ENCODE measurements at regions not wholly inside any gene's neighbourhood (a gene's known extent, or its start where the extent isn't known, plus 50 kb on each side); places are given as distances from the start of the nearest gene placed in this dataset.

GRCh38 chr12:27869567-27869966 lies 89.5 kb upstream of the MANSC4 start:
- Histone ChIP-seq H3K9me3 (ENCODE audit: control insufficient read depth in 4 of 4, insufficient read depth in 3 of 4, low read length in 3 of 4) (no peaks in the 10 kb centered on the region), H3K36me3 (ENCODE audit: control insufficient read depth in 4 of 4, insufficient read depth in 4 of 4, low read length in 4 of 4) (no peaks in the 10 kb centered on the region), H3K27ac (ENCODE audit: low read depth in 1 of 2, low read length in 1 of 2) (no peak overlapping the region), H3K4me1 (ENCODE audit: control insufficient read depth in 5 of 5, insufficient read depth in 5 of 5, low read length in 5 of 5) (peaks cover 0 to 6% (median 0%) of the 10 kb centered on the region in 5 donors), H3K4me3 (no peak overlapping the region), H3K9ac (ENCODE audit: insufficient read depth in 1 of 2, low read length in 2 of 2) (no peak overlapping the region), H3K27me3 (ENCODE audit: control insufficient read depth in 3 of 3, insufficient read depth in 3 of 3, low read length in 2 of 3) (no peaks in the 10 kb centered on the region)
- DNase-seq (peak in 2 of 3 donors; percentile 3 to 7), ATAC-seq (ENCODE audit: insufficient read depth, low FRiP score) (no peak)
- TF ChIP-seq, protein P1, sequence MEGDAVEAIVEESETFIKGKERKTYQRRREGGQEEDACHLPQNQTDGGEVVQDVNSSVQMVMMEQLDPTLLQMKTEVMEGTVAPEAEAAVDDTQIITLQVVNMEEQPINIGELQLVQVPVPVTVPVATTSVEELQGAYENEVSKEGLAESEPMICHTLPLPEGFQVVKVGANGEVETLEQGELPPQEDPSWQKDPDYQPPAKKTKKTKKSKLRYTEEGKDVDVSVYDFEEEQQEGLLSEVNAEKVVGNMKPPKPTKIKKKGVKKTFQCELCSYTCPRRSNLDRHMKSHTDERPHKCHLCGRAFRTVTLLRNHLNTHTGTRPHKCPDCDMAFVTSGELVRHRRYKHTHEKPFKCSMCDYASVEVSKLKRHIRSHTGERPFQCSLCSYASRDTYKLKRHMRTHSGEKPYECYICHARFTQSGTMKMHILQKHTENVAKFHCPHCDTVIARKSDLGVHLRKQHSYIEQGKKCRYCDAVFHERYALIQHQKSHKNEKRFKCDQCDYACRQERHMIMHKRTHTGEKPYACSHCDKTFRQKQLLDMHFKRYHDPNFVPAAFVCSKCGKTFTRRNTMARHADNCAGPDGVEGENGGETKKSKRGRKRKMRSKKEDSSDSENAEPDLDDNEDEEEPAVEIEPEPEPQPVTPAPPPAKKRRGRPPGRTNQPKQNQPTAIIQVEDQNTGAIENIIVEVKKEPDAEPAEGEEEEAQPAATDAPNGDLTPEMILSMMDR (IDR thresholded peaks at IDR 0.05; ENCODE audit: control extremely low read depth, extremely low read depth) = no peak
- WGBS, 2 donors = 76 to 77% methylated on average over 12 of the region's 12 CpGs

GRCh38 chr12:27868139-27868538 lies 88.1 kb upstream of the MANSC4 start:
- no peaks in the 10 kb centered on the region for H3K27me3 ChIP-seq (ENCODE audit: control insufficient read depth in 3 of 3, insufficient read depth in 3 of 3, low read length in 2 of 3)
- H3K9me3 ChIP-seq (ENCODE audit: control insufficient read depth in 4 of 4, insufficient read depth in 3 of 4, low read length in 3 of 4) = no peaks in the 10 kb centered on the region
- H3K4me1 ChIP-seq (ENCODE audit: control insufficient read depth in 5 of 5, insufficient read depth in 5 of 5, low read length in 5 of 5) = peaks cover 0 to 6% (median 0%) of the 10 kb centered on the region in 5 donors
- H3K36me3 ChIP-seq (ENCODE audit: control insufficient read depth in 4 of 4, insufficient read depth in 4 of 4, low read length in 4 of 4) = no peaks in the 10 kb centered on the region
- no peak overlapping the region for H3K4me3 ChIP-seq
- H3K9ac ChIP-seq (ENCODE audit: insufficient read depth in 1 of 2, low read length in 2 of 2) = no peak overlapping the region
- ATAC-seq (ENCODE audit: insufficient read depth, low FRiP score) = no peak
- peak in 2 of 3 donors; percentile 8 to 16 for DNase-seq
- H3K27ac ChIP-seq (ENCODE audit: low read depth in 1 of 2, low read length in 1 of 2) = no peak overlapping the region
- 91 to 94% methylated on average over 1 of the region's 1 CpG for WGBS, 2 donors
- TF ChIP-seq, protein P1 (IDR thresholded peaks at IDR 0.05; ENCODE audit: control extremely low read depth, extremely low read depth) = no peak

DNA sequence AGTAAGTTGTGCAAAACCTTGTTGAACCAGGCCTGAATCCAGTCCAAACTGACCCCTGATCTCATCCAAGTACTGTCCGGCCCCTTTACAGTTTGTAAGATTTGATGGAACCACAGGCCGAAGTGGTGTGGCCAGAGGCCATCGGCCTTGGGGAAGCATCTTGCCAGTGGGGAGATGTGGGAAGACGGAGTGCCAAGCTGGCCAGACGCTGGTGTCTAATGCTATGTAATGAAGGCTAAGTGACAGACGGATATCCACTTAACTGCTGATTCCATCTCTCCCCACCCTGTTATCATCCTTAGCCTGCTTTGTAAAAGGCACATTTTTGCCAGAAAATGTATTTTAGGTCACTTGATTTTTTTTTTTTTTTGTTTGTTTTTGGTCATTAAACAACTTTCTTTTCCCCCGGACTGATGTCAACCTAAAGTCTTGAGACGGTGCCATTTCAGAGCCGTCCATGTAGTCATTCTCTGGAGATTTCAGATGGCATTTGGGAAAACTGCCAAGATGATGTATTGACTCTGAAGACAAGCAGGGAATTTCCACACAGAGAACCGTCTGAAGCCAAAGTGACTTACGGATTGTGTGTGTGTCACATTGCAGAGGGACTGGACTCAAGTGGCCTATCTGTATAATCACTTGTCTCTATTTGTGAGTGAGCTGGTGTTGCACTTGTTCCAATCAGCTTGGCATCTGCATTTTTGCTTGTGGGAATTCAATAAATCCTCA lies 86.5 kb upstream of the MANSC4 start:
- TF ChIP-seq, protein P1 (IDR thresholded peaks at IDR 0.05; ENCODE audit: control extremely low read depth, extremely low read depth) = no peak
- Histone ChIP-seq H3K9ac (ENCODE audit: insufficient read depth in 1 of 2, low read length in 2 of 2) (no peak overlapping the region), H3K4me1 (ENCODE audit: control insufficient read depth in 5 of 5, insufficient read depth in 5 of 5, low read length in 5 of 5) (peaks cover 0 to 11% (median 0%) of the 10 kb centered on the region in 5 donors), H3K9me3 (ENCODE audit: control insufficient read depth in 4 of 4, insufficient read depth in 3 of 4, low read length in 3 of 4) (no peaks in the 10 kb centered on the region), H3K27ac (ENCODE audit: low read depth in 1 of 2, low read length in 1 of 2) (no peak overlapping the region), H3K36me3 (ENCODE audit: control insufficient read depth in 4 of 4, insufficient read depth in 4 of 4, low read length in 4 of 4) (no peaks in the 10 kb centered on the region), H3K4me3 (no peak overlapping the region), H3K27me3 (ENCODE audit: control insufficient read depth in 3 of 3, insufficient read depth in 3 of 3, low read length in 2 of 3) (no peaks in the 10 kb centered on the region)
- ATAC-seq (ENCODE audit: insufficient read depth, low FRiP score) = no peak
- peak in 2 of 3 donors; percentile 31 to 46 for DNase-seq
- 67 to 84% methylated on average over 11 of the region's 11 CpGs for WGBS, 2 donors
